ENCODE measurements at regions not wholly inside any gene's neighbourhood (a gene's known extent, or its start where the extent isn't known, plus 50 kb on each side); places are given as distances from the start of the nearest gene placed in this dataset.

DNA sequence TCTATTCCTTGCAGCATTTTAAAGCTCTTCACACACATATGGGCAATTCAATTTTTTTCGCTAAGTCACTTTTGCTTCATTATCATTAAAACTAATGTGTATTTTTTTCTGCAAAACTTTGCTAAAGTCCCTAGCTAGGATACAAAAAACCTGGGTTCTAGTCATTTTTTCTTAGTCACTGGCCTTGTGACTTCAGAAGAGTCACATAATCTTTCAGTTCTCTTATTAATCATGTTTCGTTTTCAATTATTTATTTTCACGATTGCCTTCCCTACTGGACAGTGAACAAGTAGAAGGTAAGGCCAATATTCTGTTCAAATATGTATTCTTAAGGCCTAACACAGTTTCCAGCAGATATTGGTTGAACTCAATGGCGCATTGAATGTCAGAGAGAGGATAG is 60.9 kb upstream of the CYRIA start:
- TF ChIP-seq ESRRA (IDR thresholded peaks at IDR 0.05; ENCODE audit: low read length), result no peak
- TF ChIP-seq, protein P1, sequence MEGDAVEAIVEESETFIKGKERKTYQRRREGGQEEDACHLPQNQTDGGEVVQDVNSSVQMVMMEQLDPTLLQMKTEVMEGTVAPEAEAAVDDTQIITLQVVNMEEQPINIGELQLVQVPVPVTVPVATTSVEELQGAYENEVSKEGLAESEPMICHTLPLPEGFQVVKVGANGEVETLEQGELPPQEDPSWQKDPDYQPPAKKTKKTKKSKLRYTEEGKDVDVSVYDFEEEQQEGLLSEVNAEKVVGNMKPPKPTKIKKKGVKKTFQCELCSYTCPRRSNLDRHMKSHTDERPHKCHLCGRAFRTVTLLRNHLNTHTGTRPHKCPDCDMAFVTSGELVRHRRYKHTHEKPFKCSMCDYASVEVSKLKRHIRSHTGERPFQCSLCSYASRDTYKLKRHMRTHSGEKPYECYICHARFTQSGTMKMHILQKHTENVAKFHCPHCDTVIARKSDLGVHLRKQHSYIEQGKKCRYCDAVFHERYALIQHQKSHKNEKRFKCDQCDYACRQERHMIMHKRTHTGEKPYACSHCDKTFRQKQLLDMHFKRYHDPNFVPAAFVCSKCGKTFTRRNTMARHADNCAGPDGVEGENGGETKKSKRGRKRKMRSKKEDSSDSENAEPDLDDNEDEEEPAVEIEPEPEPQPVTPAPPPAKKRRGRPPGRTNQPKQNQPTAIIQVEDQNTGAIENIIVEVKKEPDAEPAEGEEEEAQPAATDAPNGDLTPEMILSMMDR (IDR thresholded peaks at IDR 0.05 in 2 of 3, conservative IDR thresholded peaks at IDR 0.05 in 1 of 3; ENCODE audit: control insufficient read depth in 2 of 3, extremely low read depth in 1 of 3, insufficient read depth in 1 of 3, low read depth in 3 of 3, low read length in 3 of 3), result no peak
- TF ChIP-seq POLR2A (IDR thresholded peaks at IDR 0.05; ENCODE audit: low read depth, low read length), result no peak
- TF ChIP-seq GABPA (IDR thresholded peaks at IDR 0.05; ENCODE audit: low read depth), result no peak
- TF ChIP-seq RB1 (IDR thresholded peaks at IDR 0.05; ENCODE audit: borderline replicate concordance), result no peak
- TF ChIP-seq, protein P2, sequence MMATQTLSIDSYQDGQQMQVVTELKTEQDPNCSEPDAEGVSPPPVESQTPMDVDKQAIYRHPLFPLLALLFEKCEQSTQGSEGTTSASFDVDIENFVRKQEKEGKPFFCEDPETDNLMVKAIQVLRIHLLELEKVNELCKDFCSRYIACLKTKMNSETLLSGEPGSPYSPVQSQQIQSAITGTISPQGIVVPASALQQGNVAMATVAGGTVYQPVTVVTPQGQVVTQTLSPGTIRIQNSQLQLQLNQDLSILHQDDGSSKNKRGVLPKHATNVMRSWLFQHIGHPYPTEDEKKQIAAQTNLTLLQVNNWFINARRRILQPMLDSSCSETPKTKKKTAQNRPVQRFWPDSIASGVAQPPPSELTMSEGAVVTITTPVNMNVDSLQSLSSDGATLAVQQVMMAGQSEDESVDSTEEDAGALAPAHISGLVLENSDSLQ (IDR thresholded peaks at IDR 0.05), result no peak
- TF ChIP-seq ZNF207 (IDR thresholded peaks at IDR 0.05; ENCODE audit: borderline replicate concordance), result no peak
- no peak for TF ChIP-seq CBFB (IDR thresholded peaks at IDR 0.05; ENCODE audit: low read depth)
